ENCODE measurements at regions not wholly inside any gene's neighbourhood (a gene's known extent, or its start where the extent isn't known, plus 50 kb on each side); places are given as distances from the start of the nearest gene placed in this dataset.

GRCh38 chr20:55557191-55557590 is 448.1 kb downstream of the CBLN4 start:
- ChIA-PET POLR2A (no interaction called here), CTCF (no interaction called here)
- Mint-ChIP-seq H3K27me3 (no peaks in the 10 kb centered on the region), H3K4me3 (no peak overlapping the region), H3K36me3 (ENCODE audit: low read depth) (no peaks in the 10 kb centered on the region), H3K9me3 (peaks cover 2% of the 10 kb centered on the region), H3K4me1 (no peaks in the 10 kb centered on the region), H3K27ac (no peak overlapping the region)
- no peak for TF ChIP-seq CTCF (IDR thresholded peaks at IDR 0.05)
- no peak for ATAC-seq (ENCODE audit: low read depth)
- no peak for DNase-seq
- intact Hi-C loops (cut with micrococcal nuclease) = no loop called here

- intact Hi-C loops (cut with micrococcal nuclease) = no loop called here
- H3K4me1 Mint-ChIP-seq = no peaks in the 10 kb centered on the region
- CTCF ChIA-PET = no interaction called here
These were observed 450.2 kb downstream of the CBLN4 start for GRCh38 chr20:55555075-55555650.

GRCh38 chr20:55544638-55545037 is 460.7 kb downstream of the CBLN4 start:
- no peak for TF ChIP-seq CTCF (IDR thresholded peaks at IDR 0.05)
- Mint-ChIP-seq H3K4me1 (no peaks in the 10 kb centered on the region), H3K27ac (no peak overlapping the region), H3K9me3 (peaks cover 2% of the 10 kb centered on the region), H3K4me3 (no peak overlapping the region), H3K36me3 (ENCODE audit: low read depth) (no peaks in the 10 kb centered on the region), H3K27me3 (no peaks in the 10 kb centered on the region)
- POLR2A ChIA-PET = no interaction called here
- intact Hi-C loops (cut with micrococcal nuclease) = no loop called here
- ATAC-seq (ENCODE audit: low read depth) (no peak), DNase-seq (no peak)
- CTCF ChIA-PET = no interaction called here

More at GRCh38 chr20:55555075-55555650, 450.2 kb downstream of the CBLN4 start:
- no peak overlapping the region for H3K27ac Mint-ChIP-seq
- peaks cover 2% of the 10 kb centered on the region for H3K9me3 Mint-ChIP-seq
- TF ChIP-seq CTCF (IDR thresholded peaks at IDR 0.05) = no peak
- no peak for DNase-seq
- no peak overlapping the region for H3K4me3 Mint-ChIP-seq
- no peaks in the 10 kb centered on the region for H3K27me3 Mint-ChIP-seq
- POLR2A ChIA-PET = no interaction called here
- ATAC-seq (ENCODE audit: low read depth) = no peak
- no peaks in the 10 kb centered on the region for H3K36me3 Mint-ChIP-seq (ENCODE audit: low read depth)

- ChIA-PET POLR2A (no interaction called here), CTCF (no interaction called here)
- no peak overlapping the region for H3K4me3 Mint-ChIP-seq
- TF ChIP-seq CTCF (IDR thresholded peaks at IDR 0.05) = no peak
- intact Hi-C loops (cut with micrococcal nuclease) = no loop called here
- H3K36me3 Mint-ChIP-seq (ENCODE audit: low read depth) = no peaks in the 10 kb centered on the region
- no peak overlapping the region for H3K27ac Mint-ChIP-seq
- peaks cover 2% of the 10 kb centered on the region for H3K9me3 Mint-ChIP-seq
- ATAC-seq (ENCODE audit: low read depth) (no peak), DNase-seq (no peak)
- H3K27me3 Mint-ChIP-seq = no peaks in the 10 kb centered on the region
- no peaks in the 10 kb centered on the region for H3K4me1 Mint-ChIP-seq
These were observed 464.8 kb downstream of the CBLN4 start for GRCh38 chr20:55540486-55540885.

GRCh38 chr20:55540013-55540412 is 465.3 kb downstream of the CBLN4 start:
- POLR2A ChIA-PET = no interaction called here
- no peak for TF ChIP-seq CTCF (IDR thresholded peaks at IDR 0.05)
- CTCF ChIA-PET = no interaction called here
- H3K27me3 Mint-ChIP-seq = no peaks in the 10 kb centered on the region
- intact Hi-C loops (cut with micrococcal nuclease) = no loop called here
- no peaks in the 10 kb centered on the region for H3K4me1 Mint-ChIP-seq
- H3K27ac Mint-ChIP-seq = no peak overlapping the region
- peaks cover 2% of the 10 kb centered on the region for H3K9me3 Mint-ChIP-seq
- DNase-seq (no peak), ATAC-seq (ENCODE audit: low read depth) (no peak)
- H3K4me3 Mint-ChIP-seq = no peak overlapping the region
- no peaks in the 10 kb centered on the region for H3K36me3 Mint-ChIP-seq (ENCODE audit: low read depth)

Measured in activated B cell treated with CpG ODN at 0.5 μM for 24 hours (primary cell).